Prostate gland (tissue), 2 donors: ENCODE measurements at regions not wholly inside any gene's neighbourhood (a gene's known extent, or its start where the extent isn't known, plus 50 kb on each side); places are given as distances from the start of the nearest gene placed in this dataset.

Source experiments
- DNase-seq: peaks from one replicate; pipeline ENCODE4 v3.0.0-alpha.2; 2019; ENCODE audit warnings: low spot score
- H3K27ac ChIP-seq, 2 donors: fragments of 200-600 bp; sonication (generic); 2 replicates each; pipeline ENCODE4 v1.5.1; 2017 to 2019
- H3K27me3 ChIP-seq: fragments of 200-600 bp; sonication (generic); replicated peaks from 2 replicates; pipeline ENCODE4 v1.5.1; 2019; ENCODE audit not compliant: insufficient read depth
- H3K36me3 ChIP-seq, 2 donors: fragments of 200-600 bp; sonication (generic); 1 replicate in 1 of 2; 2 replicates in 1 of 2; pipeline versions ENCODE4 v1.5.1 to v1.8.1; 2017 to 2019
- H3K4me1 ChIP-seq: fragments of 200-600 bp; sonication (generic); replicated peaks from 2 replicates; pipeline ENCODE4 v1.5.1; 2019
- H3K4me3 ChIP-seq, 2 donors: fragments of 200-600 bp; sonication (generic); 2 replicates each; pipeline ENCODE4 v1.5.1; 2017 to 2019
- H3K9me3 ChIP-seq: fragments of 200-600 bp; sonication (generic); 2 replicates; pipeline ENCODE4 v1.5.1; 2017
- CTCF ChIP-seq, 4 experiments: fragments of 200-600 bp in 2 of 4; fragments of 450-650 bp in 2 of 4; sonication (generic) in 2 of 4; IDR thresholded peaks; 1 replicate in 3 of 4; 2 replicates in 1 of 4; pipeline ENCODE4 v1.5.1; 2016 to 2019; ENCODE audit warnings: antibody characterized with exemption in 4 of 4, mild to moderate bottlenecking in 2 of 4, moderate library complexity in 2 of 4
- POLR2A ChIP-seq: fragments of 450-650 bp; IDR thresholded peaks from one replicate; pipeline ENCODE4 v1.6.1; 2016; ENCODE audit warnings: antibody characterized with exemption, mild to moderate bottlenecking
- POLR2AphosphoS5 ChIP-seq: sonication (generic); formaldehyde crosslinking; IDR thresholded peaks from one replicate; pipeline ENCODE4 v1.6.1; 2017; ENCODE audit warnings: antibody characterized with exemption
- WGBS: methylation state at CpG from one replicate; pipeline ENCODE4 v1.1.5; 2018; 5-methylcytosine and 5-hydroxymethylcytosine counted together
- intact Hi-C: fragments of 100-400 bp; cut with DNase I; formaldehyde crosslinking; loops from one replicate; pipeline ENCODE4 v1.14.2; 2022

GRCh38 chr18:43213816-43214215 lies 63.5 kb downstream of the SYT4 start:
- Histone ChIP-seq H3K4me1 (no peaks in the 10 kb centered on the region), H3K36me3 (no peaks in the 10 kb centered on the region), H3K27me3 (no peaks in the 10 kb centered on the region), H3K27ac (no peak overlapping the region), H3K9me3 (no peaks in the 10 kb centered on the region), H3K4me3 (no peak overlapping the region)
- no peak for DNase-seq
- TF ChIP-seq CTCF (IDR thresholded peaks at IDR 0.05) = no peak
- intact Hi-C loops = no loop called here
- WGBS = 95% methylated on average over 4 of the region's 4 CpGs

- WGBS = 29% methylated on average over 1 of the region's 1 CpG
- no peaks in the 10 kb centered on the region for H3K9me3 ChIP-seq
- no peaks in the 10 kb centered on the region for H3K4me1 ChIP-seq
- no peaks in the 10 kb centered on the region for H3K36me3 ChIP-seq
- H3K27me3 ChIP-seq = no peaks in the 10 kb centered on the region
- no peak overlapping the region for H3K4me3 ChIP-seq
- TF ChIP-seq CTCF (IDR thresholded peaks at IDR 0.05) = no peak
- no peak for TF ChIP-seq POLR2AphosphoS5
- no peak for TF ChIP-seq POLR2A
- no peak for DNase-seq
- intact Hi-C loops = no loop called here
- no peak overlapping the region for H3K27ac ChIP-seq
These were observed 66.2 kb downstream of the SYT4 start for GRCh38 chr18:43211059-43211458.

GRCh38 chr18:43195421-43195820 lies 79.9 kb upstream of the RIT2 start:
- DNase-seq = no peak
- 9% methylated on average over 1 of the region's 1 CpG for WGBS

GRCh38 chr18:43193336-43193735 lies 77.9 kb upstream of the RIT2 start:
- no peak overlapping the region for H3K4me3 ChIP-seq
- H3K27me3 ChIP-seq = no peaks in the 10 kb centered on the region
- intact Hi-C loops = no loop called here
- H3K9me3 ChIP-seq = no peaks in the 10 kb centered on the region
- no peaks in the 10 kb centered on the region for H3K4me1 ChIP-seq
- TF ChIP-seq CTCF (IDR thresholded peaks at IDR 0.05) (no peak), POLR2AphosphoS5 (no peak), POLR2A (no peak)
- no peak overlapping the region for H3K27ac ChIP-seq
- DNase-seq = no peak
- 95% methylated on average over 2 of the region's 2 CpGs for WGBS
- no peaks in the 10 kb centered on the region for H3K36me3 ChIP-seq

More at GRCh38 chr18:43195421-43195820, 79.9 kb upstream of the RIT2 start:
- Histone ChIP-seq H3K4me1 (no peaks in the 10 kb centered on the region), H3K36me3 (no peaks in the 10 kb centered on the region), H3K27ac (peak overlapping the region in 1 of 2 donors; percentile 3), H3K9me3 (no peaks in the 10 kb centered on the region), H3K4me3 (no peak overlapping the region), H3K27me3 (no peaks in the 10 kb centered on the region)
- intact Hi-C loops = no loop called here
- TF ChIP-seq POLR2AphosphoS5 = peak; percentile 42
- TF ChIP-seq POLR2A = no peak

- Histone ChIP-seq H3K27me3 (no peaks in the 10 kb centered on the region), H3K4me3 (no peak overlapping the region), H3K36me3 (no peaks in the 10 kb centered on the region), H3K9me3 (no peaks in the 10 kb centered on the region), H3K4me1 (no peaks in the 10 kb centered on the region), H3K27ac (no peak overlapping the region)
- intact Hi-C loops = no loop called here
- no peak for TF ChIP-seq CTCF (IDR thresholded peaks at IDR 0.05)
- TF ChIP-seq POLR2A = no peak
- no peak for TF ChIP-seq POLR2AphosphoS5
- no peak for DNase-seq
- 93% methylated on average over 1 of the region's 1 CpG for WGBS
These were observed 76.9 kb upstream of the RIT2 start for GRCh38 chr18:43192408-43192807.
